HCT116 (cell line): ENCODE measurements at regions not wholly inside any gene's neighbourhood (a gene's known extent, or its start where the extent isn't known, plus 50 kb on each side); places are given as distances from the start of the nearest gene placed in this dataset.

Source experiments
- ATAC-seq: fragments of 200-7000 bp; cut with Tn5 transposase; 2 replicates; pipeline ENCODE4 v1.9.1; 2020; ENCODE audit warnings: mild to moderate bottlenecking, moderate library complexity
- BruUV-seq: library from RNA; stranded (reverse); fragments of 400-500 nt; replicated peaks from 2 replicates; lab custom pipeline; 2021; lab: Mats Ljungman, UMichigan
- CTCF ChIA-PET: fragments of 300-600 bp; sonication (Branson Sonifier 250); formaldehyde crosslinking; loops from one replicate; lab custom pipeline; 2021; ENCODE audit warnings: antibody characterized with exemption; lab: Charles Lee
- POLR2A ChIA-PET: fragments of 300-600, 350-600 bp; sonication (Branson Sonifier 250); formaldehyde crosslinking; loops from one replicate; lab custom pipeline; 2021; ENCODE audit warnings: antibody characterized with exemption; lab: Charles Lee
- RAD21 ChIA-PET, 2 experiments: fragments of 300-600 bp; sonication (Branson Sonifier 250); formaldehyde crosslinking; loops; one replicate each; lab custom pipeline; 2023; ENCODE audit warnings: low total read pairs in 2 of 2; ENCODE audit not compliant: uncharacterized antibody in 2 of 2, unreplicated experiment in 2 of 2, low non-redundant PET in 1 of 2; lab: Charles Lee
- DNase-seq: peaks from one replicate; pipeline ENCODE4 v3.0.0-alpha.2; 2010; ENCODE audit warnings: low read depth, low spot score
- H2AFZ ChIP-seq: fragments of 200-600 bp; shearing (Covaris generic), sonication (generic); 2 replicates; pipeline ENCODE4 v1.6.1; 2017; ENCODE audit warnings: low read depth, mixed run types, mixed read lengths, antibody characterized with exemption, low read length; ENCODE audit not compliant: poor library complexity, severe bottlenecking
- H3K27ac ChIP-seq: 2 replicates; pipeline ENCODE4 v1.5.1; 2012; ENCODE audit warnings: low read depth, low read length
- H3K27me3 ChIP-seq: fragments of 200-600 bp; sonication (generic); 2 replicates; pipeline ENCODE4 v1.6.1; 2016; ENCODE audit warnings: mixed run types, low read length, mixed read lengths; ENCODE audit not compliant: insufficient read depth
- H3K36me3 ChIP-seq, 2 experiments: fragments of 200-500 bp in 1 of 2; fragments of 200-600 bp in 1 of 2; sonication (Bioruptor generic) in 1 of 2; sonication (generic) in 1 of 2; 2 replicates each; pipeline versions ENCODE4 v1.5.1 to v1.6.1; 2014 to 2016; ENCODE audit warnings: low read length in 2 of 2, inconsistent platforms in 1 of 2, mixed read lengths in 1 of 2, mixed run types in 1 of 2; ENCODE audit not compliant: insufficient read depth in 2 of 2, control insufficient read depth in 1 of 2
- H3K4me1 ChIP-seq, 2 experiments: fragments of 200-600 bp in 1 of 2; sonication (generic) in 1 of 2; 2 replicates each; pipeline versions ENCODE4 v1.5.1 to v1.6.1; 2012 to 2017; ENCODE audit warnings: low read length in 2 of 2, inconsistent platforms in 1 of 2, mild to moderate bottlenecking in 1 of 2, mixed read lengths in 1 of 2, mixed run types in 1 of 2, moderate library complexity in 1 of 2; ENCODE audit not compliant: insufficient read depth in 2 of 2, control insufficient read depth in 1 of 2
- H3K4me2 ChIP-seq: fragments of 200-600 bp; sonication (generic); 2 replicates; pipeline ENCODE4 v1.6.1; 2017; ENCODE audit warnings: mixed run types, low read length, mixed read lengths
- H3K4me3 ChIP-seq, 2 experiments: fragments of 200-600 bp in 1 of 2; sonication (generic) in 1 of 2; replicated peaks in 1 of 2; 2 replicates each; pipeline ENCODE4 v1.5.1; 2011 to 2016; ENCODE audit warnings: low read length in 2 of 2, control low read depth in 1 of 2, low read depth in 1 of 2, mild to moderate bottlenecking in 1 of 2, mixed read lengths in 1 of 2, mixed run types in 1 of 2
- H3K79me2 ChIP-seq: fragments of 200-600 bp; sonication (generic); 2 replicates; pipeline ENCODE4 v1.6.1; 2017; ENCODE audit warnings: mild to moderate bottlenecking, mixed run types, low read length, moderate library complexity, mixed read lengths; ENCODE audit not compliant: insufficient read depth
- H3K9ac ChIP-seq: fragments of 200-600 bp; sonication (generic); 2 replicates; pipeline ENCODE4 v1.6.1; 2016; ENCODE audit warnings: low read length, mixed read lengths
- H3K9me2 ChIP-seq: fragments of 200-600 bp; sonication (generic), shearing (Covaris generic); 2 replicates; pipeline ENCODE4 v1.6.1; 2017; ENCODE audit warnings: mixed run types, mild to moderate bottlenecking, moderate library complexity; ENCODE audit not compliant: insufficient read depth
- H3K9me3 ChIP-seq, 2 experiments: fragments of 200-500 bp in 1 of 2; fragments of 200-600 bp in 1 of 2; sonication (Bioruptor generic) in 1 of 2; sonication (generic) in 1 of 2; 2 replicates each; pipeline ENCODE4 v1.6.1; 2014 to 2017; ENCODE audit warnings: low read length in 2 of 2, mixed read lengths in 2 of 2, inconsistent platforms in 1 of 2, low read depth in 1 of 2, mild to moderate bottlenecking in 1 of 2, mixed run types in 1 of 2, moderate library complexity in 1 of 2; ENCODE audit not compliant: control insufficient read depth in 1 of 2, insufficient read depth in 1 of 2
- H4K20me1 ChIP-seq: fragments of 200-600 bp; sonication (generic), shearing (Covaris generic); 2 replicates; pipeline ENCODE4 v1.6.1; 2017; ENCODE audit warnings: mixed run types, mild to moderate bottlenecking, moderate library complexity; ENCODE audit not compliant: insufficient read depth
- CEBPB ChIP-seq: IDR thresholded peaks from 2 replicates; pipeline ENCODE4 v1.6.1; 2012; ENCODE audit warnings: low read depth
- EZH2 ChIP-seq: fragments of 200-600 bp; sonication (generic); IDR thresholded peaks from 2 replicates; pipeline ENCODE4 v1.6.1; 2017; ENCODE audit warnings: antibody characterized with exemption, mixed run types
- FOSL1 ChIP-seq: IDR thresholded peaks from 2 replicates; pipeline ENCODE4 v1.6.1; 2012; ENCODE audit warnings: low read depth
- POLR2A ChIP-seq: IDR thresholded peaks from 2 replicates; pipeline ENCODE4 v1.7.0; 2011; ENCODE audit warnings: borderline replicate concordance; ENCODE audit not compliant: insufficient read depth, insufficient read length; ENCODE audit errors: extremely low read depth
- SIN3A ChIP-seq: IDR thresholded peaks from 2 replicates; pipeline ENCODE4 v1.6.1; 2012; ENCODE audit warnings: low read depth
- SRF ChIP-seq: IDR thresholded peaks from 2 replicates; pipeline ENCODE4 v1.6.1; 2012; ENCODE audit warnings: low read depth
- ZFX ChIP-seq: fragments of 450-650 bp; IDR thresholded peaks from 2 replicates; pipeline ENCODE4 v1.6.1; 2017
- ZNF274 ChIP-seq: fragments of 200-500 bp; sonication (Bioruptor generic); IDR thresholded peaks from 2 replicates; pipeline ENCODE4 v1.6.1; 2014; ENCODE audit warnings: mild to moderate bottlenecking, low read depth, low read length, inconsistent platforms
- intact Hi-C: fragments of 100-400 bp; cut with micrococcal nuclease; formaldehyde crosslinking; loops from 2 replicates; pipeline ENCODE4 v1.10.0; 2022
- TF ChIP-seq, protein P1 (sequence below): IDR thresholded peaks from 2 replicates; pipeline ENCODE4 v1.6.1; 2012
- TF ChIP-seq, protein P2 (sequence below): IDR thresholded peaks from 2 replicates; pipeline ENCODE4 v1.6.1; 2012; ENCODE audit warnings: low read depth
- TF ChIP-seq, protein P3 (sequence below): IDR thresholded peaks from 2 replicates; pipeline ENCODE4 v1.6.1; 2011; ENCODE audit warnings: mild to moderate bottlenecking, low read length, moderate library complexity; ENCODE audit not compliant: insufficient replicate concordance; ENCODE audit errors: extremely low read depth
- TF ChIP-seq, protein P4 (sequence below), 3 experiments: fragments of 200-600 bp in 1 of 3; sonication (generic) in 1 of 3; IDR thresholded peaks in 2 of 3; conservative IDR thresholded peaks in 1 of 3; 2 replicates each; pipeline ENCODE4 v1.5.1; 2012 to 2017; ENCODE audit warnings: low read depth in 2 of 3, low read length in 2 of 3, antibody characterized with exemption in 1 of 3, borderline replicate concordance in 1 of 3, control low read depth in 1 of 3, mild to moderate bottlenecking in 1 of 3, mixed read lengths in 1 of 3, mixed run types in 1 of 3, moderate library complexity in 1 of 3; ENCODE audit not compliant: insufficient read depth in 1 of 3
- TF ChIP-seq, protein P5 (sequence below): IDR thresholded peaks from 2 replicates; pipeline ENCODE4 v1.6.1; 2012

DNA sequence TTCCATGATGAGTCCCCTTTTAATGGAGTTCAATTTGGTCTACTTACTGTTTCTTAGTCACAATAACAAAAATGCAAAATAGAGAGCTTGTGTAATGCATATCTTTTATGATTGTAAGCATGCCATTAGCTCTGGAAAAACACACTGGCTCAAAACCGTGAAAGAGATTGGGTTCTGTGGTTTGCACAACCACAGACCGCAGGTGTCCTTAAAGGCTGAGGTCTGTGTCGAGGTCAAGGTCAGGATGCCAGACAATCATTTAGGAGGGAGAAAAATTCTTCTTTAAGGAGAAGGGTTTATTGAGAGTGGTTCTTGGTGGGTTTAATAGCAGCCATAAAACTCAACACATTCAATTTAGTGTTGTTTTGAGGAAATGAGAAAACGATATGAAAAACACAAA lies 487.2 kb downstream of the GALR1 start:
- no peaks in the 10 kb centered on the region for H3K9me2 ChIP-seq
- intact Hi-C loops: no loop called here
- no peak overlapping the region for H3K4me2 ChIP-seq
- H3K9me3 ChIP-seq: peaks cover 6% of the 10 kb centered on the region in 2 experiments; a peak in 3 of 4 replicates
- no peaks in the 10 kb centered on the region for H3K27me3 ChIP-seq
- BruUV-seq: no TSS peak
- ChIA-PET POLR2A (no interaction called here), RAD21 (no interaction called here), CTCF (no interaction called here)
- H3K79me2 ChIP-seq: no peaks in the 10 kb centered on the region
- H3K9ac ChIP-seq: no peak overlapping the region
- no peaks in the 10 kb centered on the region for H4K20me1 ChIP-seq
- H3K4me3 ChIP-seq: no peak overlapping the region
- H3K27ac ChIP-seq: no peak overlapping the region
- H2AFZ ChIP-seq: no peak overlapping the region
- TF ChIP-seq ZFX (no peak), POLR2A (no peak), ZNF274 (no peak), CEBPB (no peak), FOSL1 (no peak)
- TF ChIP-seq, protein P1, sequence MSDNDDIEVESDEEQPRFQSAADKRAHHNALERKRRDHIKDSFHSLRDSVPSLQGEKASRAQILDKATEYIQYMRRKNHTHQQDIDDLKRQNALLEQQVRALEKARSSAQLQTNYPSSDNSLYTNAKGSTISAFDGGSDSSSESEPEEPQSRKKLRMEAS: no peak
- TF ChIP-seq, protein P2, sequence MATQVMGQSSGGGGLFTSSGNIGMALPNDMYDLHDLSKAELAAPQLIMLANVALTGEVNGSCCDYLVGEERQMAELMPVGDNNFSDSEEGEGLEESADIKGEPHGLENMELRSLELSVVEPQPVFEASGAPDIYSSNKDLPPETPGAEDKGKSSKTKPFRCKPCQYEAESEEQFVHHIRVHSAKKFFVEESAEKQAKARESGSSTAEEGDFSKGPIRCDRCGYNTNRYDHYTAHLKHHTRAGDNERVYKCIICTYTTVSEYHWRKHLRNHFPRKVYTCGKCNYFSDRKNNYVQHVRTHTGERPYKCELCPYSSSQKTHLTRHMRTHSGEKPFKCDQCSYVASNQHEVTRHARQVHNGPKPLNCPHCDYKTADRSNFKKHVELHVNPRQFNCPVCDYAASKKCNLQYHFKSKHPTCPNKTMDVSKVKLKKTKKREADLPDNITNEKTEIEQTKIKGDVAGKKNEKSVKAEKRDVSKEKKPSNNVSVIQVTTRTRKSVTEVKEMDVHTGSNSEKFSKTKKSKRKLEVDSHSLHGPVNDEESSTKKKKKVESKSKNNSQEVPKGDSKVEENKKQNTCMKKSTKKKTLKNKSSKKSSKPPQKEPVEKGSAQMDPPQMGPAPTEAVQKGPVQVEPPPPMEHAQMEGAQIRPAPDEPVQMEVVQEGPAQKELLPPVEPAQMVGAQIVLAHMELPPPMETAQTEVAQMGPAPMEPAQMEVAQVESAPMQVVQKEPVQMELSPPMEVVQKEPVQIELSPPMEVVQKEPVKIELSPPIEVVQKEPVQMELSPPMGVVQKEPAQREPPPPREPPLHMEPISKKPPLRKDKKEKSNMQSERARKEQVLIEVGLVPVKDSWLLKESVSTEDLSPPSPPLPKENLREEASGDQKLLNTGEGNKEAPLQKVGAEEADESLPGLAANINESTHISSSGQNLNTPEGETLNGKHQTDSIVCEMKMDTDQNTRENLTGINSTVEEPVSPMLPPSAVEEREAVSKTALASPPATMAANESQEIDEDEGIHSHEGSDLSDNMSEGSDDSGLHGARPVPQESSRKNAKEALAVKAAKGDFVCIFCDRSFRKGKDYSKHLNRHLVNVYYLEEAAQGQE: no peak
- ATAC-seq: no peak
- H3K36me3 ChIP-seq: no peaks in the 10 kb centered on the region
- H3K4me1 ChIP-seq: no peaks in the 10 kb centered on the region
- DNase-seq: no peak

DNA sequence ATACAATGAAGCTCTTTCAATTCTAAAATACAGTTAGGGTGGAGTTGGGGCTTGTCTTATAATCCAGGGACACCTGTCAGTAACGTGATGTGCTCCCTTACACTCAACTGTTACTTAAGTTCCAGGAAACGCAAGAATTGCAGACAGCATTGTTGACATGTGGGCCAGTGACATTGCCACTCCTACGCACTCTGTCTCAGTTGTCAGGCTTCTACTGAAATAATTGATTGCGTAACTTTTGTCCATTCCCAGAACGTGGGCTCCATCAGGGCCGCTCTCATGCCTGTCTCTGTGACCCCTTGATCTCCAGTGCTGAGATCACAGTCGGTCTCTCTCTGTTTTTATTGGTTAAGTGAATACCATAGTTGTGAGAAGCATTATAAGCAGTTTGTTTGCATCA lies 487.8 kb downstream of the GALR1 start:
- Histone ChIP-seq H3K4me1 (no peaks in the 10 kb centered on the region), H3K9ac (no peak overlapping the region), H3K4me2 (no peak overlapping the region), H4K20me1 (no peaks in the 10 kb centered on the region), H3K27ac (no peak overlapping the region), H3K9me2 (no peaks in the 10 kb centered on the region), H3K4me3 (no peak overlapping the region), H3K9me3 (peaks cover 6% of the 10 kb centered on the region in 2 experiments; a peak in 3 of 4 replicates), H3K36me3 (no peaks in the 10 kb centered on the region), H2AFZ (no peak overlapping the region), H3K79me2 (no peaks in the 10 kb centered on the region), H3K27me3 (no peaks in the 10 kb centered on the region)
- no TSS peak for BruUV-seq
- ATAC-seq (no peak), DNase-seq (no peak)
- POLR2A ChIA-PET: no interaction called here
- RAD21 ChIA-PET: no interaction called here
- intact Hi-C loops: no loop called here
- CTCF ChIA-PET: no interaction called here
- TF ChIP-seq, protein P3, sequence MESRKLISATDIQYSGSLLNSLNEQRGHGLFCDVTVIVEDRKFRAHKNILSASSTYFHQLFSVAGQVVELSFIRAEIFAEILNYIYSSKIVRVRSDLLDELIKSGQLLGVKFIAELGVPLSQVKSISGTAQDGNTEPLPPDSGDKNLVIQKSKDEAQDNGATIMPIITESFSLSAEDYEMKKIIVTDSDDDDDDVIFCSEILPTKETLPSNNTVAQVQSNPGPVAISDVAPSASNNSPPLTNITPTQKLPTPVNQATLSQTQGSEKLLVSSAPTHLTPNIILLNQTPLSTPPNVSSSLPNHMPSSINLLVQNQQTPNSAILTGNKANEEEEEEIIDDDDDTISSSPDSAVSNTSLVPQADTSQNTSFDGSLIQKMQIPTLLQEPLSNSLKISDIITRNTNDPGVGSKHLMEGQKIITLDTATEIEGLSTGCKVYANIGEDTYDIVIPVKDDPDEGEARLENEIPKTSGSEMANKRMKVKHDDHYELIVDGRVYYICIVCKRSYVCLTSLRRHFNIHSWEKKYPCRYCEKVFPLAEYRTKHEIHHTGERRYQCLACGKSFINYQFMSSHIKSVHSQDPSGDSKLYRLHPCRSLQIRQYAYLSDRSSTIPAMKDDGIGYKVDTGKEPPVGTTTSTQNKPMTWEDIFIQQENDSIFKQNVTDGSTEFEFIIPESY: no peak
- TF ChIP-seq, protein P4, sequence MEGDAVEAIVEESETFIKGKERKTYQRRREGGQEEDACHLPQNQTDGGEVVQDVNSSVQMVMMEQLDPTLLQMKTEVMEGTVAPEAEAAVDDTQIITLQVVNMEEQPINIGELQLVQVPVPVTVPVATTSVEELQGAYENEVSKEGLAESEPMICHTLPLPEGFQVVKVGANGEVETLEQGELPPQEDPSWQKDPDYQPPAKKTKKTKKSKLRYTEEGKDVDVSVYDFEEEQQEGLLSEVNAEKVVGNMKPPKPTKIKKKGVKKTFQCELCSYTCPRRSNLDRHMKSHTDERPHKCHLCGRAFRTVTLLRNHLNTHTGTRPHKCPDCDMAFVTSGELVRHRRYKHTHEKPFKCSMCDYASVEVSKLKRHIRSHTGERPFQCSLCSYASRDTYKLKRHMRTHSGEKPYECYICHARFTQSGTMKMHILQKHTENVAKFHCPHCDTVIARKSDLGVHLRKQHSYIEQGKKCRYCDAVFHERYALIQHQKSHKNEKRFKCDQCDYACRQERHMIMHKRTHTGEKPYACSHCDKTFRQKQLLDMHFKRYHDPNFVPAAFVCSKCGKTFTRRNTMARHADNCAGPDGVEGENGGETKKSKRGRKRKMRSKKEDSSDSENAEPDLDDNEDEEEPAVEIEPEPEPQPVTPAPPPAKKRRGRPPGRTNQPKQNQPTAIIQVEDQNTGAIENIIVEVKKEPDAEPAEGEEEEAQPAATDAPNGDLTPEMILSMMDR (IDR thresholded peaks at IDR 0.05 in 2 of 3, conservative IDR thresholded peaks at IDR 0.05 in 1 of 3; ENCODE audit: borderline replicate concordance in 1 of 3, insufficient read depth in 1 of 3, low read depth in 2 of 3, low read length in 2 of 3): no peak
- no peak for TF ChIP-seq POLR2A
- no peak for TF ChIP-seq EZH2
- no peak for TF ChIP-seq ZNF274
- no peak for TF ChIP-seq SRF
- TF ChIP-seq, protein P5, sequence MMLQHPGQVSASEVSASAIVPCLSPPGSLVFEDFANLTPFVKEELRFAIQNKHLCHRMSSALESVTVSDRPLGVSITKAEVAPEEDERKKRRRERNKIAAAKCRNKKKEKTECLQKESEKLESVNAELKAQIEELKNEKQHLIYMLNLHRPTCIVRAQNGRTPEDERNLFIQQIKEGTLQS: no peak
- TF ChIP-seq SIN3A: no peak
